Esophagus squamous epithelium (tissue), 5 donors: ENCODE measurements at regions not wholly inside any gene's neighbourhood (a gene's known extent, or its start where the extent isn't known, plus 50 kb on each side); places are given as distances from the start of the nearest gene placed in this dataset.

Source experiments
- DNase-seq: peaks from one replicate; lab custom pipeline; 2025; lab: John Stamatoyannopoulos, UW
- H3K27ac ChIP-seq, 4 donors: fragments of 200-600 bp; sonication (generic); one replicate each; pipeline ENCODE4 v1.5.1; 2016 to 2019; ENCODE audit warnings: mild to moderate bottlenecking in 1 of 4
- H3K27me3 ChIP-seq, 4 donors: fragments of 200-600 bp; sonication (generic); 1 replicate in 3 of 4; 2 replicates in 1 of 4; pipeline versions ENCODE4 v1.5.1 to v1.6.0; 2017 to 2021; ENCODE audit warnings: antibody characterized with exemption in 1 of 4
- H3K36me3 ChIP-seq, 3 donors: fragments of 200-600 bp; sonication (generic); one replicate each; pipeline ENCODE4 v1.5.1; 2016 to 2019
- H3K4me1 ChIP-seq, 3 donors: fragments of 200-600 bp; sonication (generic); one replicate each; pipeline ENCODE4 v1.5.1; 2017 to 2019
- H3K4me3 ChIP-seq, 4 donors: fragments of 200-600 bp; sonication (generic); 1 replicate in 3 of 4; 2 replicates in 1 of 4; pipeline ENCODE4 v1.5.1; 2016 to 2019; ENCODE audit warnings: mild to moderate bottlenecking in 2 of 4, moderate library complexity in 1 of 4
- H3K9me3 ChIP-seq, 3 donors: fragments of 200-600 bp; sonication (generic); one replicate each; pipeline ENCODE4 v1.5.1; 2016 to 2019
- POLR2A ChIP-seq, 4 donors: fragments of 450-650 bp; IDR thresholded peaks; one replicate each; pipeline ENCODE4 v1.6.1; 2017; ENCODE audit warnings: antibody characterized with exemption in 4 of 4, mild to moderate bottlenecking in 4 of 4, moderate library complexity in 3 of 4
- WGBS, 2 donors: methylation state at CpG; one replicate each; pipeline ENCODE4 v1.1.5; 2018; 5-methylcytosine and 5-hydroxymethylcytosine counted together
- intact Hi-C: fragments of 100-400 bp; cut with DNase I; formaldehyde crosslinking; loops from one replicate; pipeline ENCODE4 v1.15.0; 2022
- TF ChIP-seq, protein P1 (sequence below), 6 experiments: fragments of 450-650 bp in 4 of 6; fragments of 200-600 bp in 2 of 6; sonication (generic) in 2 of 6; IDR thresholded peaks; one replicate each; pipeline ENCODE4 v1.5.1; 2016 to 2019; ENCODE audit warnings: antibody characterized with exemption in 6 of 6, mild to moderate bottlenecking in 4 of 6, moderate library complexity in 4 of 6
- donor health status: DM: yes; HTN: yes; CAD: no.

DNA sequence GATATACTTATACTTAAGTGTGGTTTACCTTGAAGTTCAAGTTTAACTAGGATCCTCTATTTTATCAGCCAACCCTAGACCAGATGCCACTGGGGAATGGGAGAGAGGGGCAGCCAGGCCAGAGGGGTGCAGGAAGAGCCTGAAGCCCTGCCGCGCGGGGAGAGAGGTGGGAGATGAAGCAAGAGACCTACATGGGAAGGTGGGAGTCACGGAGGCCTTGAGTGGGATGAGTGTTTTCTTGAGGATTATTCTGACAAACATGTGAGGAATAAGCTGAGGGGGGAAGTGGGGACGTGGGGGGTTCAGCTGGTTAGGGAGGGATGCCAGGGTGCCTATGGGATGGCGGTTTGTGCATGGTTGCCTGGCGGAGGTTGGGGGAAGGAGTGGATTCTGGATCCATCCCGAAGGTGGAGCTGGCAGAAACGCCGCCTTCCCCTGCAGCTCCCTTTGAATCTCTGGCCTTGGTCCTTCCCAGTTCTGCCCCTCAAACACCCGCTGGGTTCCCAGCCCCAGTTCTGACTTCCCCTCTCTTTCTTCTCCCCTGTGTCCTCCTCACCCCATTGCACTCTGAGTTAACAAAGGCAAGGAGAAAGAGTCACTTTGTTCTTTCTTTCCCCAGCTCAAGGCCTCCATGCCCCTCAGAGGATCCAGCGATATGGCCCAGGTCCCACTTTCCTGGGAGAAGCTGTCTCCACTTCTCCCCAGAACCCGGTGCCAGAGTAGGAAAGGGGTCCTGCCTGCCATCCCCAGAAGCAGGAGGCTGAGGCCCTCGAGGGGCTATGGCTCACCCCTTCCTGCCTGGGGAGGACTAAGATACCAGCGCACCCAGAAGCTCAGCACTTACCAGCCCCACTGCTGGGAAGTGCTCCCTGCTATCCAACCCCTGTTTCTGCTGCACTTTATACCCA, 274.2 kb downstream of the UACA start:
- TF ChIP-seq POLR2A (IDR thresholded peaks at IDR 0.05), result no peak
- TF ChIP-seq, protein P1, sequence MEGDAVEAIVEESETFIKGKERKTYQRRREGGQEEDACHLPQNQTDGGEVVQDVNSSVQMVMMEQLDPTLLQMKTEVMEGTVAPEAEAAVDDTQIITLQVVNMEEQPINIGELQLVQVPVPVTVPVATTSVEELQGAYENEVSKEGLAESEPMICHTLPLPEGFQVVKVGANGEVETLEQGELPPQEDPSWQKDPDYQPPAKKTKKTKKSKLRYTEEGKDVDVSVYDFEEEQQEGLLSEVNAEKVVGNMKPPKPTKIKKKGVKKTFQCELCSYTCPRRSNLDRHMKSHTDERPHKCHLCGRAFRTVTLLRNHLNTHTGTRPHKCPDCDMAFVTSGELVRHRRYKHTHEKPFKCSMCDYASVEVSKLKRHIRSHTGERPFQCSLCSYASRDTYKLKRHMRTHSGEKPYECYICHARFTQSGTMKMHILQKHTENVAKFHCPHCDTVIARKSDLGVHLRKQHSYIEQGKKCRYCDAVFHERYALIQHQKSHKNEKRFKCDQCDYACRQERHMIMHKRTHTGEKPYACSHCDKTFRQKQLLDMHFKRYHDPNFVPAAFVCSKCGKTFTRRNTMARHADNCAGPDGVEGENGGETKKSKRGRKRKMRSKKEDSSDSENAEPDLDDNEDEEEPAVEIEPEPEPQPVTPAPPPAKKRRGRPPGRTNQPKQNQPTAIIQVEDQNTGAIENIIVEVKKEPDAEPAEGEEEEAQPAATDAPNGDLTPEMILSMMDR (IDR thresholded peaks at IDR 0.05), result no peak

DNA sequence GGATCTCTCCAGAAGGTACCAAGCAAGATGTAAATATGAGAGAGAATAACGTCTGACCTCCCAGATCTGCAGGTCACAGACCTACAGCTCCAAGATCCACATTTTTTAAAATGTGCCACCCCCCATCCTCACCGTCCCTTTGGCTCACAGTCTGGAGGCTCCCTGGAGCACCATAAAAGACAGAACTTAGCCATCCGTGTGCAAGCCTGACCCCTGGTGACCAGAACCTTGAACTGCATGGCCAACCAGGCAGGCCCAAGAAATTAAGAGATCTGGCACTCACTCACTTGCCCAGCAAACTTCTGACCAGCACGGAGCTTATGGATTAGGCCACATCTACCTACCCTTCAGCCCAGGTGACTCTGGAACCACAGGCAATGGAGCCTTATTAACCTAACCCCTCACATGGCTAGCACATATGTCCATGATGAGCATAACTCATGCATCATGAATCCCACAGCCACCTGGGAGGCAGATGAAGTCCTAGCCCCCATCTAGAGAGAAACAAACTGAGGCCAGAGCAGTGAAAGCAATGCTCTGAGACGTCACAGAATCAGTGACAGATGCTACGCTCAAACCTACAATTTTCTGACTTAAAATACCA, 275.3 kb downstream of the UACA start:
- no peak overlapping the region for H3K4me3 ChIP-seq
- H3K9me3 ChIP-seq, result no peaks in the 10 kb centered on the region
- peaks cover 0 to 48% (median 0%) of the 10 kb centered on the region in 4 donors for H3K27me3 ChIP-seq
- WGBS, 2 donors, result 20 to 30% methylated on average over 5 to 6 of the region's 6 CpGs
- intact Hi-C loops, result loop anchor here (10.0 kb wide), 1 partner anchor 1013 kb away; no protein-coding TSS in a partner anchor
- no peak for TF ChIP-seq POLR2A (IDR thresholded peaks at IDR 0.05)
- TF ChIP-seq, protein P1 (IDR thresholded peaks at IDR 0.05), result peak; percentile 93 to 98 (median 97)
- H3K27ac ChIP-seq, result no peak overlapping the region
- H3K36me3 ChIP-seq, result no peaks in the 10 kb centered on the region
- DNase-seq, result no peak
- H3K4me1 ChIP-seq, result peaks cover 7 to 28% (median 18%) of the 10 kb centered on the region in 3 donors

More for the DNA sequence above, 274.2 kb downstream of the UACA start:
- WGBS, 2 donors, result 82% methylated on average over 10 to 13 of the region's 15 CpGs
- intact Hi-C loops, result loop anchor here (10.0 kb wide), 1 partner anchor 1014 kb away; no protein-coding TSS in a partner anchor
- Histone ChIP-seq H3K4me1 (peaks cover 16 to 39% (median 29%) of the 10 kb centered on the region in 3 donors), H3K27ac (no peak overlapping the region), H3K27me3 (peaks cover 0 to 44% (median 0%) of the 10 kb centered on the region in 4 donors), H3K36me3 (no peaks in the 10 kb centered on the region), H3K9me3 (no peaks in the 10 kb centered on the region), H3K4me3 (no peak overlapping the region)
- DNase-seq, result no peak

DNA sequence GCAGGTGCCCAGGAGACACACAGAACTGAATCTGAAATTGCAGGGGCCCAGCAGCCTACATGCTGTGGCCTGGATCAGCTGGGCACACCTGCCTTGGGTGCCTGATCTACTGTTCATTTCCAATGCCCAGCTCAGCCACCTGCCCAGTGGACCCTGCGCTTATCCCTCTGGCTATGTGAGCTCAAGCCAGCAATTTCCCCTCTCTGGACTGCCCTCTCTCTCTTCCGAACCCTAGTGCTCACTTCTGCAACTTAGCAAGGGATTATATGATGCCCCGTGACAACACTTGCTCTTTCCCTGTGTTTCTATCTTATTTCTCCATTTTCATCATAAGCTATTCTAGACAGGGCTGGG, 276.0 kb downstream of the UACA start:
- intact Hi-C loops, result loop anchor here (10.0 kb wide), 1 partner anchor 1013 kb away; no protein-coding TSS in a partner anchor
- no peak overlapping the region for H3K27ac ChIP-seq

DNA sequence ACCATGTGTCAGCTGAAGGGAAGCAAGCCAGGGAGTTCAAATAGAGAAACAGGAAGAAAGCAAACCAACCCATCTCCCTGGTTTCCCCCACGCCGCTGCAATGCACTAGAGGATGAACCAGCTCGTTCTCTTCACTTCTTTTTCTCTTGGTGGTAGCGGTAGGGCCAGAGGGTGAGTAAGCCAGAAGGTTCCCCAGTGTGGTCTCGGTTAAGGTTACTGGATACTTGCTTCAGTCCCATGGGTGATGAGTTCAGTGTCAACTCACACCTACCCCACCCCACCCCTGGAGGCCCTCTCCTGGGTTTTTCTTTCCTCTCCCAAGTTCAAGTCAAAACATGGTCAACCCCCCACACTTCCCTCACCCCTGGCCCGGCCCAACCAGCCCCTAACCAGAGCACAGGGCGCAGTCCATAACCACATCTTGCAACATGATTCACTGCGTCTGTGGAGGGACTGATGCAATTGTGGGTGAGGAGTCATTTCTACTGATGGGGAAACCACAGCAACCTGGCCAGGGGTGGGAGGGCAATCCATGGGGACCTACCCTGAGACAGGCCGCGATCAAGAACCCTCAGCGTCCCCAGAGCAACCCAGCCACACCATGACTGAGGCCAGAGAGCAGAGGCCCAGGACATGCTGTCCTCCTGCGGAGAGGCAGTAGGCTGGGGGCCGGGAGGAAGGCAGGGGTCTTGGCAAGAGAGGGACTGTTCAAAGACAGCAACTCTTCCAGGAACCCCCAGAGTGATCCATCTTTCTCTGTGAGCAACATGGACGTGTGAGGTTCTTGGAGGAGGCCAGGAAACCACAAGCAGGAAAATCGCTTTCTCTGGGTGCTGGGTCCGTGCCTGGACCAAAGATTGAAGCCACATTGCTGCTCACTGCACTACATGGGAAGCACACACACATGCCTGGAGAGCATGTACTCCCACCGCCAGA, 276.6 kb downstream of the UACA start:
- Histone ChIP-seq H3K9me3 (no peaks in the 10 kb centered on the region), H3K27me3 (peaks cover 0 to 56% (median 0%) of the 10 kb centered on the region in 4 donors), H3K4me1 (peaks cover 0 to 14% (median 5%) of the 10 kb centered on the region in 3 donors), H3K4me3 (no peak overlapping the region), H3K36me3 (no peaks in the 10 kb centered on the region), H3K27ac (peak overlapping the region in 1 of 4 donors; percentile 52)
- intact Hi-C loops, result loop anchor here (10.0 kb wide), 1 partner anchor 1012 kb away; no protein-coding TSS in a partner anchor
- no peak for TF ChIP-seq POLR2A (IDR thresholded peaks at IDR 0.05)
- TF ChIP-seq, protein P1 (IDR thresholded peaks at IDR 0.05), result no peak
- peak; percentile 11 for DNase-seq
- WGBS, 2 donors, result 59 to 65% methylated on average over 10 to 11 of the region's 17 CpGs

More for the DNA sequence above, 276.0 kb downstream of the UACA start:
- no peaks in the 10 kb centered on the region for H3K36me3 ChIP-seq
- peaks cover 0 to 56% (median 0%) of the 10 kb centered on the region in 4 donors for H3K27me3 ChIP-seq
- no peak overlapping the region for H3K4me3 ChIP-seq
- H3K9me3 ChIP-seq, result no peaks in the 10 kb centered on the region
- TF ChIP-seq, protein P1 (IDR thresholded peaks at IDR 0.05), result no peak
- no peak for TF ChIP-seq POLR2A (IDR thresholded peaks at IDR 0.05)
- no peak for DNase-seq
- H3K4me1 ChIP-seq, result peaks cover 0 to 21% (median 10%) of the 10 kb centered on the region in 3 donors
- WGBS, 2 donors, result 69 to 76% methylated on average over 3 of the region's 3 CpGs
